DOHH2 (cell line): ENCODE measurements at regions not wholly inside any gene's neighbourhood (a gene's known extent, or its start where the extent isn't known, plus 50 kb on each side); places are given as distances from the start of the nearest gene placed in this dataset.

ENCODE experiments used
- H3F3A ChIP-seq: fragments of 200-600 bp; sonication (generic), shearing (Covaris generic); 2 replicates; pipeline ENCODE4 v1.6.0; 2016; ENCODE audit warnings: antibody characterized with exemption, mild to moderate bottlenecking; ENCODE audit not compliant: control insufficient read depth, insufficient read depth
- H3K27ac ChIP-seq: fragments of 200-600 bp; sonication (generic); 2 replicates; pipeline ENCODE4 v1.5.1; 2014; ENCODE audit warnings: low read depth, mild to moderate bottlenecking, low read length, moderate library complexity
- H3K27me3 ChIP-seq: fragments of 200-600 bp; sonication (generic); 2 replicates; pipeline ENCODE4 v1.6.1; 2014; ENCODE audit warnings: mild to moderate bottlenecking, low read length, mixed read lengths; ENCODE audit not compliant: control insufficient read depth
- H3K36me3 ChIP-seq: fragments of 200-600 bp; sonication (generic); 2 replicates; pipeline ENCODE4 v1.6.1; 2014; ENCODE audit warnings: mild to moderate bottlenecking, low read length, moderate library complexity, mixed read lengths; ENCODE audit not compliant: control insufficient read depth
- H3K4me1 ChIP-seq: fragments of 200-600 bp; sonication (generic); 2 replicates; pipeline ENCODE4 v1.6.1; 2014; ENCODE audit warnings: mild to moderate bottlenecking, low read length, mixed read lengths; ENCODE audit not compliant: control insufficient read depth
- H3K4me2 ChIP-seq: fragments of 200-600 bp; sonication (generic); 2 replicates; pipeline ENCODE4 v1.6.0; 2014; ENCODE audit warnings: mild to moderate bottlenecking, low read length, moderate library complexity
- H3K4me3 ChIP-seq: fragments of 200-600 bp; sonication (generic); 2 replicates; pipeline ENCODE4 v1.5.1; 2014; ENCODE audit warnings: mild to moderate bottlenecking, low read length, mixed read lengths
- H3K79me2 ChIP-seq: fragments of 200-600 bp; sonication (generic); 2 replicates; pipeline ENCODE4 v1.6.1; 2014; ENCODE audit warnings: mild to moderate bottlenecking, low read length, mixed read lengths; ENCODE audit not compliant: control insufficient read depth
- H3K9me2 ChIP-seq: fragments of 200-600 bp; sonication (generic); replicated peaks from 2 replicates; pipeline ENCODE4 v1.6.1; 2014; ENCODE audit warnings: mild to moderate bottlenecking, low read length, mixed read lengths; ENCODE audit not compliant: control insufficient read depth
- H3K9me3 ChIP-seq: fragments of 200-600 bp; sonication (generic); 2 replicates; pipeline ENCODE4 v1.6.1; 2014; ENCODE audit warnings: antibody characterized with exemption, low read length, mixed read lengths; ENCODE audit not compliant: control insufficient read depth, insufficient read depth
- H4K20me1 ChIP-seq: fragments of 200-600 bp; sonication (generic); 2 replicates; pipeline ENCODE4 v1.6.0; 2014; ENCODE audit warnings: low read depth, mild to moderate bottlenecking, antibody characterized with exemption, low read length, moderate library complexity; ENCODE audit not compliant: control insufficient read depth, insufficient read depth
- CTCF ChIP-seq: fragments of 200-600 bp; sonication (generic); IDR thresholded peaks from one replicate; pipeline ENCODE4 v1.5.1; 2014; ENCODE audit warnings: antibody characterized with exemption, mild to moderate bottlenecking, low read depth, low read length; ENCODE audit not compliant: poor library complexity, severe bottlenecking
- EZH2phosphoT487 ChIP-seq: fragments of 200-600 bp; sonication (generic); IDR thresholded peaks from 2 replicates; pipeline ENCODE4 v1.6.1; 2017; ENCODE audit warnings: borderline replicate concordance, mild to moderate bottlenecking, antibody characterized with exemption, low read length, moderate library complexity, mixed read lengths

GRCh38 chr18:23357996-23358594 lies 95.0 kb upstream of the RIOK3 start:
- no peaks in the 10 kb centered on the region for H3F3A ChIP-seq
- peak overlapping the region; percentile 79 for H3K4me2 ChIP-seq
- H3K9me2 ChIP-seq, result no peaks in the 10 kb centered on the region
- no peaks in the 10 kb centered on the region for H4K20me1 ChIP-seq
- no peaks in the 10 kb centered on the region for H3K27me3 ChIP-seq
- H3K9me3 ChIP-seq, result no peaks in the 10 kb centered on the region
- H3K4me1 ChIP-seq, result peaks cover 33% of the 10 kb centered on the region
- TF ChIP-seq EZH2phosphoT487 (no peak), CTCF (no peak)
- peak overlapping the region; percentile 13; the same call in 1 of the 2 replicates for H3K27ac ChIP-seq
- 0 out of 2 replicates have a peak, but pooled peaks cover 2% of the 10 kb centered on the region for H3K36me3 ChIP-seq
- peak overlapping the region; percentile 55 for H3K4me3 ChIP-seq
- no peaks in the 10 kb centered on the region for H3K79me2 ChIP-seq

- H3K9me2 ChIP-seq, result no peaks in the 10 kb centered on the region
- H3F3A ChIP-seq, result no peaks in the 10 kb centered on the region
- no peak for TF ChIP-seq EZH2phosphoT487
- no peak for TF ChIP-seq CTCF
- no peaks in the 10 kb centered on the region for H3K9me3 ChIP-seq
- H3K27ac ChIP-seq, result no peak overlapping the region
- peak overlapping the region; percentile 79 for H3K4me2 ChIP-seq
- no peaks in the 10 kb centered on the region for H4K20me1 ChIP-seq
- no peaks in the 10 kb centered on the region for H3K79me2 ChIP-seq
- peaks cover 23% of the 10 kb centered on the region for H3K4me1 ChIP-seq
- 0 out of 2 replicates have a peak, but pooled peaks cover 2% of the 10 kb centered on the region for H3K36me3 ChIP-seq
- no peak overlapping the region for H3K4me3 ChIP-seq
- H3K27me3 ChIP-seq, result no peaks in the 10 kb centered on the region
Observed at GRCh38 chr18:23359421-23359820, 93.7 kb upstream of the RIOK3 start.

- Histone ChIP-seq H3K9me2 (no peaks in the 10 kb centered on the region), H3K79me2 (no peaks in the 10 kb centered on the region), H3K4me2 (no peak overlapping the region), H3K4me1 (peaks cover 11% of the 10 kb centered on the region), H4K20me1 (no peaks in the 10 kb centered on the region), H3K36me3 (no peaks in the 10 kb centered on the region), H3F3A (no peaks in the 10 kb centered on the region), H3K9me3 (no peaks in the 10 kb centered on the region), H3K27me3 (no peaks in the 10 kb centered on the region), H3K27ac (no peak overlapping the region), H3K4me3 (no peak overlapping the region)
- TF ChIP-seq EZH2phosphoT487, result no peak
- no peak for TF ChIP-seq CTCF
Observed at GRCh38 chr18:23363865-23364570, 89.1 kb upstream of the RIOK3 start.
